ENCODE measurements at regions not wholly inside any gene's neighbourhood (a gene's known extent, or its start where the extent isn't known, plus 50 kb on each side); places are given as distances from the start of the nearest gene placed in this dataset.

DNA sequence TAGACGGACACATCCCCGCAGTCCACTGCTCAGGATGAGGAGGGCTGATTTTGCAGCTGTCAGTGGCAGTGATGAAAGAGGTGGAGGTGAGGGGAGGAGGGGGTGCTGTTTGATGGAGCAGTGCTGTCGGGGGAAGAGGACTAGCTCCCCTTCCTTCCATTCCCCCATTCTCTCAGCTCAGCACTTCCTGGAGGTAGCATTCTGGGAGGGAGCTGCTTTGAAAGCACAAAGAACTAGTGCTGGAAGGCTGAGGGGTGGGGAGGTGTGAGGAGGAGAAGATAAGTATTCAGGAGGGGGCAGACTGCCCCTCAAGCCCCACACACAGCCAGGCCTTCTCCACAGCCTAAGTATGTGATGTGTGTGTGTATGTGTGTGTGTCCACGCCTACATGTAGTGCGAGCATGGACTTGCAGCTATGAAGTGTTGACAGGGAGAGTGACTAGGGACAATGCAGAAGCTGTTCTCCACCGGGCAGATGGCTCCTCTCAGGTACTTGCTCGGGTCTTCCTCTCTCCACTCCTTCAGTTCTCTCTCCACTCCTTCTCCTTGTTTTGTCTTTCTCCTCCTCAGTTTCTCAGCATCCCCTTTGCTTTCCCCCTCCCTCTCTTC is 65.5 kb upstream of the HSPA9 start:
- no peak for TF ChIP-seq POLR2A (IDR thresholded peaks at IDR 0.05)
- TF ChIP-seq, protein P1, sequence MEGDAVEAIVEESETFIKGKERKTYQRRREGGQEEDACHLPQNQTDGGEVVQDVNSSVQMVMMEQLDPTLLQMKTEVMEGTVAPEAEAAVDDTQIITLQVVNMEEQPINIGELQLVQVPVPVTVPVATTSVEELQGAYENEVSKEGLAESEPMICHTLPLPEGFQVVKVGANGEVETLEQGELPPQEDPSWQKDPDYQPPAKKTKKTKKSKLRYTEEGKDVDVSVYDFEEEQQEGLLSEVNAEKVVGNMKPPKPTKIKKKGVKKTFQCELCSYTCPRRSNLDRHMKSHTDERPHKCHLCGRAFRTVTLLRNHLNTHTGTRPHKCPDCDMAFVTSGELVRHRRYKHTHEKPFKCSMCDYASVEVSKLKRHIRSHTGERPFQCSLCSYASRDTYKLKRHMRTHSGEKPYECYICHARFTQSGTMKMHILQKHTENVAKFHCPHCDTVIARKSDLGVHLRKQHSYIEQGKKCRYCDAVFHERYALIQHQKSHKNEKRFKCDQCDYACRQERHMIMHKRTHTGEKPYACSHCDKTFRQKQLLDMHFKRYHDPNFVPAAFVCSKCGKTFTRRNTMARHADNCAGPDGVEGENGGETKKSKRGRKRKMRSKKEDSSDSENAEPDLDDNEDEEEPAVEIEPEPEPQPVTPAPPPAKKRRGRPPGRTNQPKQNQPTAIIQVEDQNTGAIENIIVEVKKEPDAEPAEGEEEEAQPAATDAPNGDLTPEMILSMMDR (IDR thresholded peaks at IDR 0.05): no peak
